ENCODE measurements at regions not wholly inside any gene's neighbourhood (a gene's known extent, or its start where the extent isn't known, plus 50 kb on each side); places are given as distances from the start of the nearest gene placed in this dataset.

- TF ChIP-seq POLR2A (IDR thresholded peaks at IDR 0.05; ENCODE audit: low read length): no peak
- TF ChIP-seq CTCF (IDR thresholded peaks at IDR 0.05): no peak
- no peak for TF ChIP-seq EP300 (IDR thresholded peaks at IDR 0.05)
- TF ChIP-seq PHF8 (IDR thresholded peaks at IDR 0.05; ENCODE audit: borderline replicate concordance, low read depth): no peak
- no peak for TF ChIP-seq MAX (IDR thresholded peaks at IDR 0.05)
- TF ChIP-seq CEBPB (IDR thresholded peaks at IDR 0.05): no peak
- no peak for TF ChIP-seq ZSCAN20 (CRISPR knock-in tag; IDR thresholded peaks at IDR 0.05)
- TF ChIP-seq SMC3 (IDR thresholded peaks at IDR 0.05): no peak
Observed at GRCh38 chr3:137066092-137066491, 108.3 kb downstream of the IL20RB start.

All from A549 (cell line).